GM12878 (cell line): ENCODE measurements at regions not wholly inside any gene's neighbourhood (a gene's known extent, or its start where the extent isn't known, plus 50 kb on each side); places are given as distances from the start of the nearest gene placed in this dataset.

Experiments used
- ATAC-seq: fragments of 200-7000 bp; cut with Tn5 transposase; 3 replicates; pipeline ENCODE4 v1.9.1; 2020; ENCODE audit warnings: mild to moderate bottlenecking, moderate library complexity
- BruUV-seq: library from RNA; stranded (reverse); fragments of 400-500 nt; replicated peaks from 2 replicates; lab custom pipeline; 2021; lab: Mats Ljungman, UMichigan
- CTCF ChIA-PET: fragments of 300-600 bp; sonication (Branson Sonifier 250); formaldehyde crosslinking; extraction: SDS; loops from one replicate; lab custom pipeline; 2021; ENCODE audit warnings: inconsistent platforms; lab: Yijun Ruan, JAX
- POLR2A ChIA-PET: fragments of 350-600 bp; formaldehyde crosslinking; extraction: SDS; loops from one replicate; lab custom pipeline; 2021; ENCODE audit warnings: inconsistent platforms; lab: Charles Lee
- RAD21 ChIA-PET: fragments of 300-600 bp; sonication (Branson Sonifier 250); formaldehyde crosslinking; loops from one replicate; lab custom pipeline; 2023; ENCODE audit warnings: antibody characterized with exemption; ENCODE audit not compliant: unreplicated experiment; lab: Charles Lee
- SMC1A ChIA-PET: fragments of 300-600 bp; sonication (Branson Sonifier 250); formaldehyde crosslinking; loops from one replicate; lab custom pipeline; 2023; ENCODE audit not compliant: unreplicated experiment, uncharacterized antibody; lab: Charles Lee
- DNase-seq: peaks from one replicate; pipeline ENCODE4 v3.0.0-alpha.2; 2011; ENCODE audit warnings: low read depth, low spot score
- FAIRE-seq: peaks from 3 replicates; lab custom pipeline; 2011; peaks lifted over from hg19 to GRCh38; lab: Jason Lieb, UNC
- H2AFZ ChIP-seq: 2 replicates; pipeline ENCODE4 v1.6.0; 2011; ENCODE audit warnings: low read depth, low read length, control low read depth; ENCODE audit not compliant: control insufficient read depth
- H3K27ac ChIP-seq: 2 replicates; pipeline ENCODE4 v1.5.1; 2011; ENCODE audit warnings: control low read depth; ENCODE audit not compliant: control insufficient read depth, insufficient read depth
- H3K27me3 ChIP-seq, 2 experiments: replicated peaks in 1 of 2; 2 replicates each; pipeline versions ENCODE4 v1.6.0 to v1.6.1; 2011; ENCODE audit warnings: low read length in 1 of 2; ENCODE audit not compliant: control insufficient read depth in 2 of 2, insufficient read depth in 2 of 2
- H3K36me3 ChIP-seq, 2 experiments: 2 replicates each; pipeline ENCODE4 v1.5.1; 2011; ENCODE audit warnings: low read length in 1 of 2; ENCODE audit not compliant: control insufficient read depth in 2 of 2, insufficient read depth in 2 of 2
- H3K4me1 ChIP-seq: 2 replicates; pipeline ENCODE4 v1.6.1; 2011; ENCODE audit warnings: mild to moderate bottlenecking, low read length, moderate library complexity, mixed read lengths; ENCODE audit not compliant: control insufficient read depth, insufficient read depth
- H3K4me2 ChIP-seq: 2 replicates; pipeline ENCODE4 v1.6.0; 2011; ENCODE audit warnings: control low read depth; ENCODE audit not compliant: control insufficient read depth, insufficient read depth
- H3K4me3 ChIP-seq: fragments of 200-600 bp; sonication (generic); 2 replicates; pipeline ENCODE4 v1.5.1; 2016
- H3K79me2 ChIP-seq: 2 replicates; pipeline ENCODE4 v1.6.0; 2011; ENCODE audit warnings: low read length; ENCODE audit not compliant: control insufficient read depth, insufficient read depth
- H3K9ac ChIP-seq: 2 replicates; pipeline ENCODE4 v1.8.0; 2011; ENCODE audit warnings: low read length, control low read depth, mixed read lengths; ENCODE audit not compliant: control insufficient read depth, insufficient read depth
- H3K9me3 ChIP-seq: replicated peaks from 3 replicates; pipeline ENCODE4 v1.5.1; 2011; ENCODE audit warnings: mild to moderate bottlenecking, low read length; ENCODE audit not compliant: control insufficient read depth, insufficient read depth
- H4K20me1 ChIP-seq: 2 replicates; pipeline ENCODE4 v1.6.0; 2011; ENCODE audit not compliant: control insufficient read depth, insufficient read depth
- ATF2 ChIP-seq: IDR thresholded peaks from 2 replicates; pipeline ENCODE4 v1.6.1; 2012; ENCODE audit warnings: low read length, inconsistent platforms
- BHLHE40 ChIP-seq, 2 experiments: fragments of 450-650 bp in 1 of 2; IDR thresholded peaks; 2 replicates each; pipeline ENCODE4 v1.6.1; 2011 to 2017; ENCODE audit warnings: low read depth in 2 of 2, borderline replicate concordance in 1 of 2, improper control_type of control experiment in 1 of 2, low read length in 1 of 2, mild to moderate bottlenecking in 1 of 2
- BMI1 ChIP-seq: fragments of 450-650 bp; IDR thresholded peaks from 2 replicates; pipeline ENCODE4 v1.6.1; 2016; ENCODE audit warnings: mild to moderate bottlenecking, moderate library complexity, borderline replicate concordance
- E2F4 ChIP-seq: IDR thresholded peaks from 2 replicates; pipeline ENCODE4 v1.6.1; 2012; ENCODE audit warnings: low read depth, low read length, improper control_type of control experiment
- ESRRA ChIP-seq: IDR thresholded peaks from 2 replicates; pipeline ENCODE4 v1.6.1; 2012; ENCODE audit warnings: mild to moderate bottlenecking, low read length, improper control_type of control experiment
- ETV6 ChIP-seq, 2 experiments: fragments of 450-650 bp in 1 of 2; IDR thresholded peaks in 1 of 2; conservative IDR thresholded peaks in 1 of 2; 2 replicates each; pipeline ENCODE4 v1.6.1; 2014; ENCODE audit warnings: antibody characterized with exemption in 1 of 2, borderline replicate concordance in 1 of 2, low read depth in 1 of 2, mild to moderate bottlenecking in 1 of 2, moderate library complexity in 1 of 2
- HDAC6 ChIP-seq: fragments of 200-600 bp; sonication (generic); IDR thresholded peaks from one replicate; pipeline ENCODE4 v1.8.0; 2017; ENCODE audit warnings: antibody characterized with exemption; ENCODE audit not compliant: unreplicated experiment
- MAX ChIP-seq: IDR thresholded peaks from 2 replicates; pipeline ENCODE4 v1.6.1; 2012; ENCODE audit warnings: low read depth, low read length, improper control_type of control experiment
- MYC ChIP-seq: IDR thresholded peaks from 2 replicates; pipeline ENCODE4 v1.6.1; 2011; ENCODE audit warnings: mild to moderate bottlenecking, low read length, moderate library complexity, inconsistent platforms; ENCODE audit not compliant: insufficient read depth, insufficient replicate concordance, insufficient read length, severe bottlenecking
- NBN ChIP-seq: fragments of 450-650 bp; IDR thresholded peaks from 2 replicates; pipeline ENCODE4 v1.6.1; 2016
- NFXL1 ChIP-seq: fragments of 450-650 bp; IDR thresholded peaks from 2 replicates; pipeline ENCODE4 v1.6.1; 2017; ENCODE audit warnings: antibody characterized with exemption, mild to moderate bottlenecking, borderline replicate concordance
- NFYA ChIP-seq: IDR thresholded peaks from 2 replicates; pipeline ENCODE4 v1.6.1; 2011; ENCODE audit warnings: low read depth, mild to moderate bottlenecking, low read length, improper control_type of control experiment, borderline replicate concordance
- PML ChIP-seq: IDR thresholded peaks from 2 replicates; pipeline ENCODE4 v1.6.1; 2012; ENCODE audit warnings: low read length, inconsistent platforms
- POLR2A ChIP-seq: IDR thresholded peaks from 2 replicates; pipeline ENCODE4 v1.6.1; 2011; ENCODE audit warnings: low read depth, mild to moderate bottlenecking, low read length
- POU2F2 ChIP-seq: IDR thresholded peaks from 3 replicates; pipeline ENCODE4 v1.6.1; 2011; ENCODE audit warnings: low read depth, mild to moderate bottlenecking, low read length, borderline replicate concordance
- RB1 ChIP-seq: fragments of 450-650 bp; formaldehyde crosslinking; IDR thresholded peaks from 2 replicates; pipeline ENCODE4 v1.6.1; 2017; ENCODE audit warnings: mild to moderate bottlenecking, borderline replicate concordance
- STAT3 ChIP-seq: IDR thresholded peaks from 2 replicates; pipeline ENCODE4 v1.6.1; 2011; ENCODE audit warnings: low read depth, low read length, improper control_type of control experiment
- SUZ12 ChIP-seq: fragments of 200-600 bp; sonication (generic); IDR thresholded peaks from one replicate; pipeline ENCODE4 v1.6.1; 2018; ENCODE audit warnings: antibody characterized with exemption, mild to moderate bottlenecking; ENCODE audit not compliant: unreplicated experiment
- TCF7 ChIP-seq: IDR thresholded peaks from 2 replicates; pipeline ENCODE4 v1.6.1; 2014; ENCODE audit warnings: antibody characterized with exemption, borderline replicate concordance
- USF2 ChIP-seq: IDR thresholded peaks from 2 replicates; pipeline ENCODE4 v1.6.1; 2011; ENCODE audit warnings: low read depth, low read length, improper control_type of control experiment, borderline replicate concordance
- ZNF217 ChIP-seq: fragments of 450-650 bp; IDR thresholded peaks from 2 replicates; pipeline ENCODE4 v1.6.1; 2017; ENCODE audit warnings: antibody characterized with exemption, mild to moderate bottlenecking
- WGBS: methylation state at CpG from one replicate; pipeline ENCODE4 v1.1.6; 2016; ENCODE audit warnings: low lambda C conversion rate; ENCODE audit not compliant: insufficient replicate concordance, insufficient coverage; ENCODE audit errors: missing lambda C conversion rate; 5-methylcytosine and 5-hydroxymethylcytosine counted together
- in situ Hi-C: fragments of 300-500 bp; cut with MboI; formaldehyde crosslinking; loops from 9 replicates; pipeline ENCODE4 v1.14.3; 2018; ENCODE audit warnings: mixed read lengths
- intact Hi-C: fragments of 100-400 bp; cut with micrococcal nuclease; formaldehyde crosslinking; loops from one replicate; pipeline ENCODE4 v1.14.2; 2022; ENCODE audit not compliant: unreplicated experiment

- no peak for ATAC-seq
- peak overlapping the region; percentile 62 for H3K4me2 ChIP-seq
- 0% methylated on average over 2 of the region's 2 CpGs for WGBS
- no peaks in the 10 kb centered on the region for H3K9me3 ChIP-seq
- peak overlapping the region; percentile 99 for H3K27ac ChIP-seq
- intact Hi-C loops (loop anchor here (5.0 kb wide), 5 partner anchors 47 to 177 kb away; no protein-coding TSS in a partner anchor), in situ Hi-C loops (no loop called here)
- peaks cover 59% of the 10 kb centered on the region for H3K4me1 ChIP-seq
- ChIA-PET SMC1A (interaction anchor here (0.7 to 12.5 kb wide), 53 partner anchors 10 to 191 kb away, joined by 3 to 290 read pairs (median 5); no protein-coding TSS in a partner anchor), RAD21 (interaction anchor here (0.5 to 5.6 kb wide), 36 partner anchors 11 to 187 kb away, joined by 3 to 41 read pairs (median 6); no protein-coding TSS in a partner anchor), CTCF (interaction anchor here (0.7 to 2.9 kb wide), 17 partner anchors 15 to 186 kb away, joined by 3 to 18 read pairs (median 4); no protein-coding TSS in a partner anchor), POLR2A (interaction anchor here (0.7 to 2.4 kb wide), 11 partner anchors 10 to 163 kb away, joined by 3 to 11 read pairs (median 4); no protein-coding TSS in a partner anchor)
- H3K79me2 ChIP-seq = no peaks in the 10 kb centered on the region
- H4K20me1 ChIP-seq = no peaks in the 10 kb centered on the region
- no peaks in the 10 kb centered on the region for H3K27me3 ChIP-seq
- FAIRE-seq = no peak
- no peak for DNase-seq
- H3K36me3 ChIP-seq = no peaks in the 10 kb centered on the region
- peak overlapping the region; percentile 43 for H3K9ac ChIP-seq
- H3K4me3 ChIP-seq = peak overlapping the region; percentile 23; the same call in 1 of the 2 replicates
- BruUV-seq = TSS peak; percentile 98
- peak overlapping the region; percentile 76 for H2AFZ ChIP-seq
- TF ChIP-seq BHLHE40 (IDR thresholded peaks at IDR 0.05; ENCODE audit: borderline replicate concordance in 1 of 2, low read depth in 2 of 2, low read length in 1 of 2) (no peak), SUZ12 (no peak), ATF2 (peak; percentile 34; the same call in 1 of the 2 replicates), ETV6 (conservative IDR thresholded peaks at IDR 0.05 in 1 of 2, IDR thresholded peaks at IDR 0.05 in 1 of 2; ENCODE audit: borderline replicate concordance in 1 of 2, low read depth in 1 of 2) (0 out of 4 replicates have a peak, but pooled peaks of 1 of the 2 experiments have one; percentile 96), NBN (peak; percentile 37; the same call in 1 of the 2 replicates), MAX (no peak), POLR2A (no peak), STAT3 (no peak), POU2F2 (peak; percentile 20; the same call in 1 of the 3 replicates), MYC (no peak), ZNF217 (peak; percentile 67; the same call in 1 of the 2 replicates), ESRRA (no peak), TCF7 (no peak), RB1 (peak; percentile 39; the same call in 1 of the 2 replicates), BMI1 (peak; percentile 29; the same call in 1 of the 2 replicates), NFYA (no peak), USF2 (no peak), NFXL1 (peak; percentile 93; the same call in 1 of the 2 replicates), E2F4 (no peak), HDAC6 (no peak), PML (no peak)
Observed at GRCh38 chr20:53753880-53754459, 160.3 kb upstream of the ZNF217 start.
